ENCODE measurements at regions not wholly inside any gene's neighbourhood (a gene's known extent, or its start where the extent isn't known, plus 50 kb on each side); places are given as distances from the start of the nearest gene placed in this dataset.
"Not testable (repeated sequence)": the region's sequence is repeated elsewhere in the genome, so short reads cannot be mapped to it uniquely, and the experiment has no call there.

DNA sequence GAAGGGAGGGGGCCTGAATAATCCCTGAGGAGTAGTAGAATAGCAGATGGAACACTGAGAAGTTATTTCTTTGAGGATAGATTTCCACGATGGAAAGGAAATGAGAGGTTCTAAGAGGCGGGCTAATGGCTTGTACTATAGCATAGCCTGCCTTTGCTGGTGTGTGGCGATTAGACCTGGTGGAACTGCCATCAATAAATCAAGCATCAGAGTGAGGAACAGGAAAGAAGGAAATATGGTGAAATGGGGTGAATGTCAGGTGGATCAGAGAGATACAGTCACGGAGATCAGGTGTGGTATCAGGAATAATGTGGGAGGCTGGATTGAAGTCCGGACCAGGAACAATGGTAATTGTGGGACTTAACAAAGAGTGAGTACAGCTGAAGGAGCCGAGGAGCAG lies 668.6 kb downstream of the SUCLG1 start:
- H3K27ac Mint-ChIP-seq (ENCODE audit: low read depth); H3K27me3 Mint-ChIP-seq; H3K4me3 Mint-ChIP-seq; H3K9me3 Mint-ChIP-seq; ATAC-seq (replicated peaks; ENCODE audit: extremely low read depth, poor library complexity, severe bottlenecking); H3K36me3 Mint-ChIP-seq (ENCODE audit: insufficient read depth); DNase-seq (ENCODE audit: low spot score in 2 of 2); H3K4me1 Mint-ChIP-seq: not testable (repeated sequence)

GRCh38 chr2:83789674-83790073 lies 669.4 kb downstream of the SUCLG1 start:
- DNase-seq (ENCODE audit: low spot score in 2 of 2); ATAC-seq (replicated peaks; ENCODE audit: extremely low read depth, poor library complexity, severe bottlenecking); H3K9me3 Mint-ChIP-seq; H3K36me3 Mint-ChIP-seq (ENCODE audit: insufficient read depth); H3K27ac Mint-ChIP-seq (ENCODE audit: low read depth); H3K4me3 Mint-ChIP-seq; H3K4me1 Mint-ChIP-seq; H3K27me3 Mint-ChIP-seq: not testable (repeated sequence)

DNA sequence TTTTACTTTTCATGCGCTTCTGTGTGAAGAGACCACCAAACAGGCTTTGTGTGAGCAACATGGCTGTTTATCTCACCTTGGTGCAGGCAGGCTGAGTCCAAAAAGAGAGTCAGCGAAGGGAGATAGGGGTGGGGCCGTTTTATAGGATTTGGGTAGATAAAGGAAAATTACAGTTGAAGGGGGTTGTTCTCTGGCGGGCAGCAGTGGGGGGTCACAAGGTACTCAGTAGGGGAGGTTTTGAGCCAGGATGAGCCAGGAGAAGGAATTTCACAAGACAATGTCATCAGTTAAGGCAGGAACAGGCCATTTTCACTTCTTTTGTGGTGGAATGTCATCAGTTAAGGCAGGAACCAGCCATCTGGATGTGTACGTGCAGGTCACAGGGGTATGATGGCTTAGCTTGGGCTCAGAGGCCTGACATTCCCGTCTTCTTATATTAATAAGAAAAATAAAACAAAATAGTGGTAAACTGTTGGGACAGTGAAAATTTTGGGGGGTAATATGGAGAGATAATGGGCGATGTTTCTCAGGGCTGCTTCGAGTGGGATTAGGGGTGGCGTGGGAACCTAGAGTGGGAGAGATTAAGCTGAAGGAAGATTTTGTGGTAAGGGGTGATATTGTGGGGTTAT lies 670.0 kb downstream of the SUCLG1 start:
- H3K4me1 Mint-ChIP-seq; H3K4me3 Mint-ChIP-seq; H3K27ac Mint-ChIP-seq (ENCODE audit: low read depth); H3K27me3 Mint-ChIP-seq; ATAC-seq (replicated peaks; ENCODE audit: extremely low read depth, poor library complexity, severe bottlenecking); H3K36me3 Mint-ChIP-seq (ENCODE audit: insufficient read depth); H3K9me3 Mint-ChIP-seq; DNase-seq (ENCODE audit: low spot score in 2 of 2): not testable (repeated sequence)

DNA sequence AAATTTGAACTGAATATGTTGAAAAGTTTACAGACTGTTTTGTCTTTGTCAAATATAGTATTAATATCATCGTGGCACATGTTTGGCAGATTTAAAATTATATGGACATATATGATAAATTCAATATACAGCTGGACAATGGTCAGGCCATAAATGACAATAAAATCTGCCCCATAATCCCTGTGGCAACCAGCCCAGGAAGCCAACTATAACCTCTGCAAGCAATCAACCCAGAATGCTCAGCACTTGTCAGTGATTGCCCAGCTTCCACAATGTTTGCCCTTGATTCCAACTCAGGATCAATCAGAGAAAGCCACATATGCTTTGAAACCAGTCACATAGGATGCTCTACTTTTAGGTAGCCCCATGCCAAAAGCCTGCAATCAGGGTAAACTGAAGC lies 671.9 kb downstream of the SUCLG1 start:
- no peaks in the 10 kb centered on the region for H3K9me3 Mint-ChIP-seq
- H3K27me3 Mint-ChIP-seq, result no peaks in the 10 kb centered on the region
- ATAC-seq (replicated peaks; ENCODE audit: extremely low read depth, poor library complexity, severe bottlenecking) (no peak), DNase-seq (ENCODE audit: low spot score in 2 of 2) (no peak)
- H3K36me3 Mint-ChIP-seq (ENCODE audit: insufficient read depth), result no peaks in the 10 kb centered on the region
- no peaks in the 10 kb centered on the region for H3K4me1 Mint-ChIP-seq
- H3K27ac Mint-ChIP-seq (ENCODE audit: low read depth), result no peak overlapping the region
- no peak overlapping the region for H3K4me3 Mint-ChIP-seq

GRCh38 chr2:83786140-83786539 lies 672.9 kb downstream of the SUCLG1 start:
- Mint-ChIP-seq H3K4me3 (no peak overlapping the region), H3K4me1 (no peaks in the 10 kb centered on the region), H3K27me3 (no peaks in the 10 kb centered on the region), H3K36me3 (ENCODE audit: insufficient read depth) (no peaks in the 10 kb centered on the region), H3K27ac (ENCODE audit: low read depth) (no peak overlapping the region), H3K9me3 (peaks cover 8% of the 10 kb centered on the region)
- ATAC-seq (replicated peaks; ENCODE audit: extremely low read depth, poor library complexity, severe bottlenecking), result no peak
- no peak for DNase-seq (ENCODE audit: low spot score in 2 of 2)

DNA sequence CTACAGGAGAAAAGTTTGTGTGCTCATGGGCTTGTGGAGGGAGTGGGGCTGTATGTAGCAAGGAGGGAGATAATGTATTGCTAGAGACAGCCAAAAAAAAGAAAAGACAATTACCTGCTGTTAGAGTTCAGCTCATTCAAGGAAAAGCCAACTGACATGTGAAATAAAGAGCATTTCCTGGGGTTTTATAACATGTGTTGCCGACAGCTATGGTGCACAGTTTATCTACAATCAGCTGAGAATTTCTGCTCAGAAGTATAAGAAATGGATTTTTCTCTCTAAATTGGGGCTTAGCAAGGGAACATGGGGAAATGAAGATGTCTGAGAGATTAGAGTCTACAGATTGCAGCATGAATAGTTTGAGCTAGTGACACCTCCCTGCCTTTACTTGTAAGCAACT lies 674.1 kb downstream of the SUCLG1 start:
- Mint-ChIP-seq H3K27me3 (no peaks in the 10 kb centered on the region), H3K4me3 (no peak overlapping the region), H3K4me1 (no peaks in the 10 kb centered on the region), H3K36me3 (ENCODE audit: insufficient read depth) (no peaks in the 10 kb centered on the region), H3K27ac (ENCODE audit: low read depth) (no peak overlapping the region), H3K9me3 (peaks cover 16% of the 10 kb centered on the region)
- ATAC-seq (replicated peaks; ENCODE audit: extremely low read depth, poor library complexity, severe bottlenecking) (no peak), DNase-seq (ENCODE audit: low spot score in 2 of 2) (no peak)

DNA sequence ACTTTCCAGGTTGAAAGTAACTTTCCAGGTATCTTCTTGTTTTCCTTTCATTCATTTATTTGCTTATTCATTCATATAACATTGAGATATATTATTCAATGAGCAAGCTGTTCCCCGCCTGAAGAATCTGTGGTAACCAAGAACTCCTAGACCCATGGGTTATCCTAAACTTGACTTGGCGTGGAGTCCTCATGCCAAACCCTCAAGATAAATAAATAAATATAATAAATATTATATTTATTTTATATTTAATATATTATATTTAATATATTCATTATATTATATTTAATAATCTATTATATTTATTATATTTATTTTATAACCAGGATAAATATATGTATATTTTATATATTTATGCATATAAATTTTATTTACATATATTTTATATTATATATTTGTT lies 674.8 kb downstream of the SUCLG1 start:
- Mint-ChIP-seq H3K9me3 (peaks cover 17% of the 10 kb centered on the region), H3K27ac (ENCODE audit: low read depth) (no peak overlapping the region), H3K36me3 (ENCODE audit: insufficient read depth) (no peaks in the 10 kb centered on the region), H3K4me3 (no peak overlapping the region), H3K4me1 (no peaks in the 10 kb centered on the region), H3K27me3 (no peaks in the 10 kb centered on the region)
- no peak for ATAC-seq (replicated peaks; ENCODE audit: extremely low read depth, poor library complexity, severe bottlenecking)
- no peak for DNase-seq (ENCODE audit: low spot score in 2 of 2)

- no peaks in the 10 kb centered on the region for H3K27me3 Mint-ChIP-seq
- no peak overlapping the region for H3K27ac Mint-ChIP-seq (ENCODE audit: low read depth)
- no peaks in the 10 kb centered on the region for H3K36me3 Mint-ChIP-seq (ENCODE audit: insufficient read depth)
- no peak overlapping the region for H3K4me3 Mint-ChIP-seq
- H3K4me1 Mint-ChIP-seq, result no peaks in the 10 kb centered on the region
- ATAC-seq (replicated peaks; ENCODE audit: extremely low read depth, poor library complexity, severe bottlenecking), result no peak
- peaks cover 17% of the 10 kb centered on the region for H3K9me3 Mint-ChIP-seq
- DNase-seq (ENCODE audit: low spot score in 2 of 2), result no peak
Observed at GRCh38 chr2:83782122-83782521, 677.0 kb downstream of the SUCLG1 start.

DNA sequence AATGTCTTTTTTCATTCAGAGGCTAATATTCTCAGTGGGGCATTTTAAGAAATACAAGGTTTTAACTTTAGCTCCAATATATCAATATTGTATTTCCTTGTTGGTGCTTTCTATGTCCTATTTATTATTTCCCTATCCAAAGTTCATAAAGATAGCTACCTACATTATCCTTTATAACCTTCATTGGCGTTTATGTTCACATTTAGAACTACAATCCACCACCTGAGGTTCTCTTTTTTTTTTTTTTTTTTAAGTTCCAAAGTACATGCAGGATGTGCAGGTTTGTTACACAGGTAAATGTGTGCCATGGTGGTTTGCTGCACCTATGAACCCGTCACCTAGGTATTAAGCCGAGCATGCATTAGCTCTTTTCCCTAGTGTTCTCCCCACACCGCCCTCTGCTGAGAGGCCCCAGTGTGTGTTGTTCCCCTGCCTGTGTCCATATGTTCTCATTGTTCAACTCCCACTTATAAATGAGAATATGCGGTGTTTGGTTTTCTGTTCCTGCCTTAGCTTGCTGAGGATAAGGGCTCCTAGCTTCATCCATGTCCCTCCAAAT lies 694.6 kb downstream of the SUCLG1 start:
- Mint-ChIP-seq H3K9me3 (peaks cover 24% of the 10 kb centered on the region), H3K27ac (ENCODE audit: low read depth) (no peak overlapping the region), H3K27me3 (no peaks in the 10 kb centered on the region), H3K4me1 (no peaks in the 10 kb centered on the region), H3K36me3 (ENCODE audit: insufficient read depth) (no peaks in the 10 kb centered on the region), H3K4me3 (no peak overlapping the region)
- ATAC-seq (replicated peaks; ENCODE audit: extremely low read depth, poor library complexity, severe bottlenecking) (no peak), DNase-seq (ENCODE audit: low spot score in 2 of 2) (no peak)

DNA sequence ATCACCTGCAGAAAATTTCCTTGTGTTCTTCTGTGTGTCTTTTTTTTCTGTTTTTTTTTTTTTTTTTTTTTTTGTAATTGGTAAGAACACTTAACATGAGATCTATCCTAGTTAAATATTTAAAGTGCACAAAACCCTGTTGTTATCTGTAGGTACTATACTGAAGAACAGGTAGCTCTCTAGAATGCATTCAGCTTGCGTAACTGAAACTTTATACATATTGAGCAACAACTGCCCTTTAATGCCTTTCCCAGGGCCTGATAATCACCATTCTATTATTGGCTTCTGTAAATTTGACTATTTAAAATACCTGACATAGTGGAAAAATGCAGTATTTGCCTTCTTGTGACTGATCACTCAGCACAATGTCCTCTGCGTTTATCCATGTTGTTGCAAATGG lies 701.8 kb downstream of the SUCLG1 start:
- Mint-ChIP-seq H3K9me3 (peaks cover 6% of the 10 kb centered on the region), H3K36me3 (ENCODE audit: insufficient read depth) (no peaks in the 10 kb centered on the region), H3K27me3 (no peaks in the 10 kb centered on the region), H3K4me3 (no peak overlapping the region), H3K4me1 (no peaks in the 10 kb centered on the region), H3K27ac (ENCODE audit: low read depth) (no peak overlapping the region)
- no peak for DNase-seq (ENCODE audit: low spot score in 2 of 2)
- no peak for ATAC-seq (replicated peaks; ENCODE audit: extremely low read depth, poor library complexity, severe bottlenecking)

GRCh38 chr2:83756219-83756618 lies 702.9 kb downstream of the SUCLG1 start:
- ATAC-seq (replicated peaks; ENCODE audit: extremely low read depth, poor library complexity, severe bottlenecking) (no peak), DNase-seq (ENCODE audit: low spot score in 2 of 2) (no peak)
- no peak overlapping the region for H3K27ac Mint-ChIP-seq (ENCODE audit: low read depth)
- H3K4me3 Mint-ChIP-seq, result no peak overlapping the region
- no peaks in the 10 kb centered on the region for H3K36me3 Mint-ChIP-seq (ENCODE audit: insufficient read depth)
- no peaks in the 10 kb centered on the region for H3K27me3 Mint-ChIP-seq
- H3K4me1 Mint-ChIP-seq, result no peaks in the 10 kb centered on the region
- peaks cover 6% of the 10 kb centered on the region for H3K9me3 Mint-ChIP-seq

DNA sequence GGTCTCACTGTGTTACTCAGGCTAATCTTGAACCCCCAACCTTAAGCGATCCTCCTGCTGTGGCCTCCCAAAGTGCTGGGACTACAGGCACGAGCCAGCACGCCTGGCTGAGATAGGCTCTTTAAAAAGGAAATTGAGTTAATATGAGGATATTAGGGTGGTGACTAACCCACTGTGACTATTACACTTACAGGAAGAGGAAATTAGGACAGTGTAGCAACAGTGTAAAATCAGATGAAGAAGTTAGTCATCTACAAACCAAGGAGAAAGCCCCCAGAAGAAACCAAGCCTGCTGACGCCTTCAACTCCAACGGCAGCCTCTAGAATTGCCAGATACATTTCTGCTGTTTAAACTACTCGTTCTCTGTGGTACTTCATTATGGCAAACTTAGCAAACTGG lies 711.9 kb downstream of the SUCLG1 start:
- no peaks in the 10 kb centered on the region for H3K27me3 Mint-ChIP-seq
- ATAC-seq (replicated peaks; ENCODE audit: extremely low read depth, poor library complexity, severe bottlenecking) (no peak), DNase-seq (ENCODE audit: low spot score in 2 of 2) (no peak)
- peaks cover 14% of the 10 kb centered on the region for H3K9me3 Mint-ChIP-seq
- no peak overlapping the region for H3K27ac Mint-ChIP-seq (ENCODE audit: low read depth)
- H3K36me3 Mint-ChIP-seq (ENCODE audit: insufficient read depth), result no peaks in the 10 kb centered on the region
- no peak overlapping the region for H3K4me3 Mint-ChIP-seq
- no peaks in the 10 kb centered on the region for H3K4me1 Mint-ChIP-seq

- no peaks in the 10 kb centered on the region for H3K4me1 Mint-ChIP-seq
- H3K27ac Mint-ChIP-seq (ENCODE audit: low read depth), result no peak overlapping the region
- ATAC-seq (replicated peaks; ENCODE audit: extremely low read depth, poor library complexity, severe bottlenecking), result no peak
Observed at GRCh38 chr2:83744855-83745254, 714.2 kb downstream of the SUCLG1 start.

More at GRCh38 chr2:83744855-83745254, 714.2 kb downstream of the SUCLG1 start:
- H3K27me3 Mint-ChIP-seq, result no peaks in the 10 kb centered on the region
- DNase-seq (ENCODE audit: low spot score in 2 of 2), result no peak
- H3K4me3 Mint-ChIP-seq, result no peak overlapping the region
- no peaks in the 10 kb centered on the region for H3K36me3 Mint-ChIP-seq (ENCODE audit: insufficient read depth)
- H3K9me3 Mint-ChIP-seq, result peaks cover 27% of the 10 kb centered on the region

Measured in central memory CD8-positive, alpha-beta T cell (primary cell).